ENCODE measurements at regions not wholly inside any gene's neighbourhood (a gene's known extent, or its start where the extent isn't known, plus 50 kb on each side); places are given as distances from the start of the nearest gene placed in this dataset.

DNA sequence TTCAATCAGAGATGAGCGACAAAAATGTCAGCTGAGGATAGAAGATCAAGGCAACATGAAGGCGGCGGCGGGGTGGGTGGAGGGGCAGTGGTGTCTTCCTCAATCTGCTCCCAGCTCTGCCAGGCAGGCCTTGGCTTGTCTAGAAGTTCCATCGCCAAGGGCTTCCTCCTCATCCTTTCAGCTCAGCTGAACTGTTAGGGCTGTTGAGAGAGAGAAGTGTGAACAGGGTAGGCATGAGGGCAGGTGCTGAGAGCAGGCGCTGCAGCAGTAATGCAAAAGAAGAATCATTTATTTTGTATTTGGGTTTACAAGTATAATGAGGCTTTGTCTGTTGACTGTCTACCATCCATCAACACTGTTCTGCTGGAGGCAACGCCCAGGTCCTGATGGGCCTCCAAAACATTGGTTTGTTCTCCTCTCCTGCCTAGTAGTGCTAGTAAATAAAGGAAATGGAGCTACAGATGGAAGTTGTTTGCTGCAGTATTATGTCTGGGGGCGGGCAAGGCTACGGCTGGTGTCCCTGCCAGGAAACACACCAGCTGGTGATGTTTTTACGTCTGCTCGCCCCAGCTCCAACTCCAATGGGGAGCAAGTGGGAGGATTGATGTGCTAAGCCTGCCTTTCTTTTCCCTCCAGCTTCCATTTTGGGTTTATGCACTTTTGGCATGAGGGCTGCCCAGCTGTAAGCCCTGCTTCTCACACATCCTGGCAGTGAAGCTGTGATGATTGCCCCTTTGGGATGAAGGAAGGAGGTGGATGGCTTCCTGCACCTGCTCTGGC is 139.4 kb upstream of the BOD1L1 start:
- no peaks in the 10 kb centered on the region for H3K4me1 ChIP-seq (ENCODE audit: control insufficient read depth in 2 of 3, insufficient read depth in 2 of 3, low read depth in 1 of 3, low read length in 3 of 3)
- TF ChIP-seq, protein P1, sequence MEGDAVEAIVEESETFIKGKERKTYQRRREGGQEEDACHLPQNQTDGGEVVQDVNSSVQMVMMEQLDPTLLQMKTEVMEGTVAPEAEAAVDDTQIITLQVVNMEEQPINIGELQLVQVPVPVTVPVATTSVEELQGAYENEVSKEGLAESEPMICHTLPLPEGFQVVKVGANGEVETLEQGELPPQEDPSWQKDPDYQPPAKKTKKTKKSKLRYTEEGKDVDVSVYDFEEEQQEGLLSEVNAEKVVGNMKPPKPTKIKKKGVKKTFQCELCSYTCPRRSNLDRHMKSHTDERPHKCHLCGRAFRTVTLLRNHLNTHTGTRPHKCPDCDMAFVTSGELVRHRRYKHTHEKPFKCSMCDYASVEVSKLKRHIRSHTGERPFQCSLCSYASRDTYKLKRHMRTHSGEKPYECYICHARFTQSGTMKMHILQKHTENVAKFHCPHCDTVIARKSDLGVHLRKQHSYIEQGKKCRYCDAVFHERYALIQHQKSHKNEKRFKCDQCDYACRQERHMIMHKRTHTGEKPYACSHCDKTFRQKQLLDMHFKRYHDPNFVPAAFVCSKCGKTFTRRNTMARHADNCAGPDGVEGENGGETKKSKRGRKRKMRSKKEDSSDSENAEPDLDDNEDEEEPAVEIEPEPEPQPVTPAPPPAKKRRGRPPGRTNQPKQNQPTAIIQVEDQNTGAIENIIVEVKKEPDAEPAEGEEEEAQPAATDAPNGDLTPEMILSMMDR (IDR thresholded peaks at IDR 0.05; ENCODE audit: borderline replicate concordance, extremely low read depth, insufficient read depth), result no peak
- H3K9me3 ChIP-seq (ENCODE audit: control insufficient read depth in 2 of 3, insufficient read depth in 1 of 3, low read length in 3 of 3), result peaks cover 0 to 3% (median 0%) of the 10 kb centered on the region in 3 donors
- H3K9ac ChIP-seq (ENCODE audit: low read length in 3 of 3), result no peak overlapping the region
- FAIRE-seq (no peak), DNase-seq (peak in 1 of 5 donors; percentile 1)
- H3K27ac ChIP-seq (ENCODE audit: low read depth in 2 of 2, low read length in 2 of 2), result no peak overlapping the region
- H3K4me3 ChIP-seq (ENCODE audit: low read length in 3 of 3), result no peak overlapping the region
- intact Hi-C loops (cut with DNase I), result no loop called here
- no peaks in the 10 kb centered on the region for H3K27me3 ChIP-seq (ENCODE audit: control insufficient read depth, insufficient read depth, low read length)
- no peaks in the 10 kb centered on the region for H3K36me3 ChIP-seq (ENCODE audit: control insufficient read depth in 2 of 3, insufficient read depth in 3 of 3, low read length in 3 of 3)

DNA sequence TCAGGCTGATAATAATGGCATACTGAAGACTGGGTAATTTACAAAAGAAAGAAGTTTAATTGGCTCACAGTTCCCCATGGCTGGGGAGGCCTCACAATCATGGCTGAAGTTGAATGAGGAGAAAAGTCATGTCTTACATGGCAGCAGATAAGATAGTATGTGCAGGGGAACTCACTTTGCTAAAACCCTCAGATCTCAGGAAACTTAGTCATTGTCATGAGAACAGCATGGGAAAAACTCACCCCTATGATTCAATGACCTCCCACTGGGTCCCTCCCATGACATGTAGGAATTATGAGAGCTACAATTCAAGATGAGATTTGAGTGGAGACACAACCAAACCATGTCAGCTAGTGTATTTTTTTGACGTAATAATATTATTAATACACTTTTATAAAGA is 149.8 kb upstream of the BOD1L1 start:
- intact Hi-C loops (cut with DNase I), result no loop called here

DNA sequence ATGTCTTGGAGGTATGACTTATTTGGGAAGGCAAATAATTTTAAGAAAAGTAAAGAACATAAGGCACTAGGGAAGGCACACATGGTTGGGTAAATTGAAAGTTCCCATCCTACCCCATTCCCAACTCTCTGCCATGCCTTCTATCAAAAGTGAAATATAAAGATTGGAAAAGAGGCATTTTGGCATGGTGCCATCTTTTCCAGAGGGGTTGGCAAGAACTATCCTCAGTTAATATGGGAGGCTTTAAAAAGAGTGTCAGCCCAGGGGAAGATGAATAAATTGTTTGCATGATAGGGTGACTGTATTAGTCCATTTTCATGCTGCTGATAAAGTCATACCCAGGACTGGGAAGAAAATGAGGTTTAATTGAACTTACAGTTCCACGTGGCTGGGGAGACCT is 150.8 kb upstream of the BOD1L1 start:
- H3K9ac ChIP-seq (ENCODE audit: low read length in 3 of 3), result no peak overlapping the region
- no peak overlapping the region for H3K27ac ChIP-seq (ENCODE audit: low read depth in 2 of 2, low read length in 2 of 2)
- H3K9me3 ChIP-seq (ENCODE audit: control insufficient read depth in 2 of 3, insufficient read depth in 1 of 3, low read length in 3 of 3), result peaks cover 0 to 10% (median 0%) of the 10 kb centered on the region in 3 donors
- no peaks in the 10 kb centered on the region for H3K27me3 ChIP-seq (ENCODE audit: control insufficient read depth, insufficient read depth, low read length)
- intact Hi-C loops (cut with DNase I), result no loop called here
- no peaks in the 10 kb centered on the region for H3K4me1 ChIP-seq (ENCODE audit: control insufficient read depth in 2 of 3, insufficient read depth in 2 of 3, low read depth in 1 of 3, low read length in 3 of 3)
- H3K36me3 ChIP-seq (ENCODE audit: control insufficient read depth in 2 of 3, insufficient read depth in 3 of 3, low read length in 3 of 3), result no peaks in the 10 kb centered on the region
- H3K4me3 ChIP-seq (ENCODE audit: low read length in 3 of 3), result no peak overlapping the region
- DNase-seq (no peak), FAIRE-seq (no peak)
- TF ChIP-seq, protein P1 (IDR thresholded peaks at IDR 0.05; ENCODE audit: borderline replicate concordance, extremely low read depth, insufficient read depth), result no peak

More for the DNA sequence above, 149.8 kb upstream of the BOD1L1 start:
- Histone ChIP-seq H3K4me1 (ENCODE audit: control insufficient read depth in 2 of 3, insufficient read depth in 2 of 3, low read depth in 1 of 3, low read length in 3 of 3) (no peaks in the 10 kb centered on the region), H3K9me3 (ENCODE audit: control insufficient read depth in 2 of 3, insufficient read depth in 1 of 3, low read length in 3 of 3) (peaks cover 0 to 10% (median 0%) of the 10 kb centered on the region in 3 donors), H3K27me3 (ENCODE audit: control insufficient read depth, insufficient read depth, low read length) (no peaks in the 10 kb centered on the region), H3K4me3 (ENCODE audit: low read length in 3 of 3) (no peak overlapping the region), H3K36me3 (ENCODE audit: control insufficient read depth in 2 of 3, insufficient read depth in 3 of 3, low read length in 3 of 3) (no peaks in the 10 kb centered on the region), H3K27ac (ENCODE audit: low read depth in 2 of 2, low read length in 2 of 2) (no peak overlapping the region), H3K9ac (ENCODE audit: low read length in 3 of 3) (no peak overlapping the region)
- TF ChIP-seq, protein P1 (IDR thresholded peaks at IDR 0.05; ENCODE audit: borderline replicate concordance, extremely low read depth, insufficient read depth), result no peak
- FAIRE-seq (no peak), DNase-seq (no peak)
